GM23248 (cell line): ENCODE measurements at regions not wholly inside any gene's neighbourhood (a gene's known extent, or its start where the extent isn't known, plus 50 kb on each side); places are given as distances from the start of the nearest gene placed in this dataset.

Experiments used
- DNase-seq: peaks from one replicate; pipeline ENCODE4 v3.0.0-alpha.2; 2015
- H2AFZ ChIP-seq: fragments of 200-600 bp; sonication (generic); 2 replicates; pipeline ENCODE4 v1.6.1; 2016; ENCODE audit warnings: antibody characterized with exemption
- H3F3A ChIP-seq: fragments of 200-600 bp; sonication (generic); 2 replicates; pipeline ENCODE4 v1.6.1; 2016; ENCODE audit warnings: mild to moderate bottlenecking, antibody characterized with exemption, mixed run types; ENCODE audit not compliant: insufficient read depth
- H3K27ac ChIP-seq: fragments of 200-600 bp; sonication (generic); 2 replicates; pipeline ENCODE4 v1.5.1; 2016; ENCODE audit warnings: mild to moderate bottlenecking
- H3K27me3 ChIP-seq: fragments of 200-600 bp; sonication (generic); replicated peaks from 2 replicates; pipeline ENCODE4 v1.6.1; 2016; ENCODE audit warnings: mild to moderate bottlenecking; ENCODE audit not compliant: insufficient read depth
- H3K36me3 ChIP-seq: fragments of 200-600 bp; sonication (generic); 2 replicates; pipeline ENCODE4 v1.6.1; 2016; ENCODE audit warnings: low read depth, mild to moderate bottlenecking
- H3K4me1 ChIP-seq: fragments of 200-600 bp; sonication (generic); 2 replicates; pipeline ENCODE4 v1.6.1; 2016; ENCODE audit warnings: mild to moderate bottlenecking; ENCODE audit not compliant: insufficient read depth
- H3K4me2 ChIP-seq: fragments of 200-600 bp; sonication (generic); one replicate; pipeline ENCODE4 v1.6.1; 2016; ENCODE audit warnings: mild to moderate bottlenecking; ENCODE audit not compliant: unreplicated experiment
- H3K4me3 ChIP-seq: fragments of 200-600 bp; sonication (generic); 2 replicates; pipeline ENCODE4 v1.5.1; 2016; ENCODE audit warnings: mild to moderate bottlenecking
- H3K79me2 ChIP-seq: fragments of 200-600 bp; sonication (generic); 2 replicates; pipeline ENCODE4 v1.6.1; 2016; ENCODE audit warnings: mild to moderate bottlenecking; ENCODE audit not compliant: insufficient read depth
- H3K9ac ChIP-seq: fragments of 200-600 bp; sonication (generic); 2 replicates; pipeline ENCODE4 v1.6.1; 2016; ENCODE audit warnings: mild to moderate bottlenecking
- H3K9me2 ChIP-seq: fragments of 200-600 bp; sonication (generic); 2 replicates; pipeline ENCODE4 v1.6.1; 2016; ENCODE audit warnings: mixed run types, mild to moderate bottlenecking, moderate library complexity; ENCODE audit not compliant: insufficient read depth
- H3K9me3 ChIP-seq: fragments of 200-600 bp; sonication (generic); one replicate; pipeline ENCODE4 v1.6.1; 2017; ENCODE audit warnings: low read depth
- H4K20me1 ChIP-seq: fragments of 200-600 bp; sonication (generic); 2 replicates; pipeline ENCODE4 v1.6.0; 2016; ENCODE audit not compliant: insufficient read depth
- EZH2 ChIP-seq: fragments of 200-600 bp; sonication (generic); IDR thresholded peaks from 2 replicates; pipeline ENCODE4 v1.6.1; 2018; ENCODE audit warnings: antibody characterized with exemption, mild to moderate bottlenecking; ENCODE audit not compliant: insufficient read depth, poor library complexity, severe bottlenecking
- EZH2phosphoT487 ChIP-seq: fragments of 200-600 bp; sonication (generic); IDR thresholded peaks from 2 replicates; pipeline ENCODE4 v1.6.1; 2018; ENCODE audit warnings: antibody characterized with exemption, moderate library complexity, mild to moderate bottlenecking, low read depth; ENCODE audit not compliant: insufficient read depth
- WGBS, 2 experiments: methylation state at CpG; one replicate each; pipeline ENCODE4 v1.1.6; 2015 to 2017; ENCODE audit warnings: low lambda C conversion rate in 2 of 2, low coverage in 1 of 2; ENCODE audit errors: missing lambda C conversion rate in 2 of 2; 5-methylcytosine and 5-hydroxymethylcytosine counted together
- in situ Hi-C: fragments of 300-500 bp; cut with MboI; formaldehyde crosslinking; loops from 2 replicates; pipeline ENCODE4 v1.15.0; 2020

DNA sequence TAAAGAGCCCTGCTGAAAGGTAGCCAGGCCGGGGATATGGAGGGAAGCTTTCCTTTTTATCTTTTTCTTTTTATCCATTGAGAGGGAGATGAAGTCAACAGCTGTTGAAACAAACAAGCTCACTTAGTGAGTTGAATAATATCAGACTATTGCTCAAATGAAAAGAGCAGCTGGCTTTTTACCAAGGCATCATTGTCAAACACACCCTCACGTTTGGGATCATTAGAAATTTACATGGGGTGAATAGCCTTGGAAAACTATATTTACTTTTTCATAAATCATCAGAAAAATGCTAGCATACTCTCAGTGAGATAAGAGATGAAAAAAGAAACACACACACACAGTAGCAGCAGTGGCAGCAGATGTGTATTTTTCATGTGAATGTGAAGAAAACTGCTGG, 71.5 kb upstream of the HNMT start:
- Histone ChIP-seq H3K4me1 (no peaks in the 10 kb centered on the region), H3F3A (no peaks in the 10 kb centered on the region), H4K20me1 (no peaks in the 10 kb centered on the region), H3K36me3 (no peaks in the 10 kb centered on the region), H3K79me2 (no peaks in the 10 kb centered on the region), H3K27ac (no peak overlapping the region), H3K9me3 (no peaks in the 10 kb centered on the region), H3K4me3 (no peak overlapping the region), H3K9ac (no peak overlapping the region), H3K9me2 (no peaks in the 10 kb centered on the region), H3K4me2 (no peak overlapping the region), H2AFZ (no peak overlapping the region), H3K27me3 (peaks cover 10% of the 10 kb centered on the region)
- no peak for DNase-seq
- WGBS, 2 experiments = 9 to 31% methylated on average over 2 of the region's 2 CpGs
- in situ Hi-C loops = no loop called here
- TF ChIP-seq EZH2phosphoT487 = no peak
- TF ChIP-seq EZH2 = no peak

DNA sequence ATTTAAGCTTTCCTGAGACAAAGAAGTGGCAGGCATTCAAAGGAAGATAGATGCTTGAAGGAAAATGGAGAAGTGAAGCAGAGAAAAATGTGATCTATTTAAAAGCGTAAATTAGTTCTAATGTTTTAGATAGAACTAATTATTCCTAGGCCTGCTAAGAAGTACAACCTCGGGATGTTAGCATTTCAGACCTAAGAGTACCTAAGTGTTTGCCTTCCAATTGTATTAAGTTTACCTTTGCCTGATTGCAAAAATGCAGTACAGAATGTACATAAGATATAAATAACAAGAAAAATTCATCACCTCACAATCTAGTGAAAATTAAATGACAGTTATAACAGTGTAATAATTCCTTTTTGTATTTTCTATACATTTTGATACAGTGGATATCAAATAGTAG, 71.1 kb upstream of the HNMT start:
- DNase-seq = no peak
- Histone ChIP-seq H3K4me1 (no peaks in the 10 kb centered on the region), H3F3A (no peaks in the 10 kb centered on the region), H3K4me3 (no peak overlapping the region), H3K36me3 (no peaks in the 10 kb centered on the region), H2AFZ (no peak overlapping the region), H3K27me3 (peaks cover 10% of the 10 kb centered on the region), H3K27ac (no peak overlapping the region), H3K9me3 (no peaks in the 10 kb centered on the region), H3K9ac (no peak overlapping the region), H3K9me2 (no peaks in the 10 kb centered on the region), H3K4me2 (no peak overlapping the region), H4K20me1 (no peaks in the 10 kb centered on the region), H3K79me2 (no peaks in the 10 kb centered on the region)
- 42 to 45% methylated on average over 2 of the region's 2 CpGs for WGBS, 2 experiments
- in situ Hi-C loops = no loop called here
- TF ChIP-seq EZH2phosphoT487 (no peak), EZH2 (no peak)

DNA sequence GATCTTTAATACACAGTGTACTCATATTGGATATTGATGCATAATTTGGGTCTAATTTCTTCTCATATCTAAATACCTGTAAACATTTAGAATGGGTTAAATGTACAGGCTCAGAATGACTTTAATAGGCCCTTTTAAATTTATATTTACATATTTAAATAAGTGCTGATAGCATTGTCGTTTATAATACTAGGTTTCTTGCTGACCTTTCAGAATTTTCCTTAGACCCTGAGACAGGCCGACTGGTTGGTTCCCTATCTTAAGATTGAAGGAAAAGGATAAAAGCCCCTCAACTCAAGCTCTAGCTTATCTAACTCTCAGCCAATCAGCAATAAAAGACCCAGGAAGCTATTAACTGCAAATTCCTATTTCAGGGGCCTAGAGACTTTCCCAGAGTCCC, 67.8 kb upstream of the HNMT start:
- in situ Hi-C loops = no loop called here

DNA sequence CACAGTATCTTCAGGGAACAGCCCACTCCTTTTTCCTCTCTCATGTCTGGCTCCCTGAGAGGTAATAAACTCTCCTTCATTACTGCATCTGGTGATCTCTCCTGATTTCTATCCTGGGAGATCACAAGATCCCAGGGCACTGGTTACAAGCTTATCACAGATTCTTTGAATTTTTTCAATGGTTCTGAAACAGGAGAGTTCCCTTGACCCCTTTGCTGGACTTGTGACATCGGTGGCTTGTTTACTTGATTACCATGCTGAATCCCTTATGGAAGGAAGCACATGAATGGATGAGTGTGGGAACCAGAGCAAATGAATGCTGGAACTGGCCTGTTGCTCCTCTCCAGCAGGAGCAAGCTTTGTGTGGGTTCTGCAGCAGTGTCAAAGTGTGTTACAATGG, 67.2 kb upstream of the HNMT start:
- no peaks in the 10 kb centered on the region for H3K4me1 ChIP-seq
- H4K20me1 ChIP-seq = no peaks in the 10 kb centered on the region
- no peaks in the 10 kb centered on the region for H3K36me3 ChIP-seq
- H3K9ac ChIP-seq = no peak overlapping the region
- no peaks in the 10 kb centered on the region for H3F3A ChIP-seq
- H3K79me2 ChIP-seq = no peaks in the 10 kb centered on the region
- no peak for DNase-seq
- TF ChIP-seq EZH2 = no peak
- TF ChIP-seq EZH2phosphoT487 = no peak
- H3K4me3 ChIP-seq = no peak overlapping the region
- WGBS, 2 experiments = 19 to 21% methylated on average over 1 of the region's 1 CpG
- H3K9me3 ChIP-seq = no peaks in the 10 kb centered on the region
- no peak overlapping the region for H3K27ac ChIP-seq
- H3K27me3 ChIP-seq = peaks cover 15% of the 10 kb centered on the region
- H3K9me2 ChIP-seq = no peaks in the 10 kb centered on the region
- H3K4me2 ChIP-seq = no peak overlapping the region
- in situ Hi-C loops = no loop called here
- H2AFZ ChIP-seq = no peak overlapping the region

More for the DNA sequence above, 67.8 kb upstream of the HNMT start:
- Histone ChIP-seq H3K36me3 (no peaks in the 10 kb centered on the region), H3K4me2 (no peak overlapping the region), H3K27ac (no peak overlapping the region), H3K4me3 (no peak overlapping the region), H3F3A (no peaks in the 10 kb centered on the region), H3K79me2 (no peaks in the 10 kb centered on the region), H3K27me3 (peaks cover 15% of the 10 kb centered on the region), H2AFZ (no peak overlapping the region), H3K4me1 (no peaks in the 10 kb centered on the region), H3K9me3 (no peaks in the 10 kb centered on the region), H3K9me2 (no peaks in the 10 kb centered on the region), H3K9ac (no peak overlapping the region), H4K20me1 (no peaks in the 10 kb centered on the region)
- 27 to 35% methylated on average over 2 of the region's 2 CpGs for WGBS, 2 experiments
- TF ChIP-seq EZH2phosphoT487 (no peak), EZH2 (no peak)
- DNase-seq = no peak
